H9 (cell line): ENCODE measurements at regions not wholly inside any gene's neighbourhood (a gene's known extent, or its start where the extent isn't known, plus 50 kb on each side); places are given as distances from the start of the nearest gene placed in this dataset.

Experiments
- DNase-seq: peaks from one replicate; pipeline ENCODE4 v3.0.0-alpha.2; 2017
- H2AFZ ChIP-seq: one replicate; pipeline ENCODE4 v1.6.1; 2013; ENCODE audit warnings: mild to moderate bottlenecking, low read length, control low read depth, moderate library complexity
- H2AK5ac ChIP-seq: 2 replicates; pipeline ENCODE4 v1.6.1; 2013; ENCODE audit warnings: low read length, control low read depth, mixed read lengths; ENCODE audit not compliant: insufficient read length
- H2BK120ac ChIP-seq: one replicate; pipeline ENCODE4 v1.6.1; 2013; ENCODE audit warnings: low read depth, mild to moderate bottlenecking, low read length, control low read depth, inconsistent platforms; ENCODE audit not compliant: poor library complexity, severe bottlenecking
- H2BK12ac ChIP-seq: 2 replicates; pipeline ENCODE4 v1.6.1; 2013; ENCODE audit warnings: low read length, control low read depth, mixed read lengths, low read depth; ENCODE audit not compliant: insufficient read length
- H2BK15ac ChIP-seq: 2 replicates; pipeline ENCODE4 v1.6.1; 2013; ENCODE audit warnings: low read depth, low read length, control low read depth
- H2BK20ac ChIP-seq: one replicate; pipeline ENCODE4 v1.6.1; 2013; ENCODE audit warnings: low read depth, mild to moderate bottlenecking, low read length, control low read depth, inconsistent platforms; ENCODE audit not compliant: poor library complexity, severe bottlenecking
- H2BK5ac ChIP-seq: 2 replicates; pipeline ENCODE4 v1.6.1; 2013; ENCODE audit warnings: low read length, control low read depth, mixed read lengths; ENCODE audit not compliant: insufficient read length
- H3K14ac ChIP-seq: 2 replicates; pipeline ENCODE4 v1.6.1; 2013; ENCODE audit warnings: low read length, control low read depth; ENCODE audit not compliant: insufficient read depth
- H3K18ac ChIP-seq: 2 replicates; pipeline ENCODE4 v1.6.1; 2013; ENCODE audit warnings: low read depth, mild to moderate bottlenecking, mixed read lengths, low read length, control low read depth; ENCODE audit not compliant: insufficient read length
- H3K23ac ChIP-seq: 2 replicates; pipeline ENCODE4 v1.6.1; 2013; ENCODE audit warnings: low read length, control low read depth, mixed read lengths, low read depth; ENCODE audit not compliant: insufficient read length
- H3K23me2 ChIP-seq: 2 replicates; pipeline ENCODE4 v1.6.1; 2013; ENCODE audit warnings: low read depth, mild to moderate bottlenecking, mixed read lengths, low read length, control low read depth; ENCODE audit not compliant: insufficient read length, poor library complexity, severe bottlenecking
- H3K27ac ChIP-seq: 2 replicates; pipeline ENCODE4 v1.5.1; 2013; ENCODE audit warnings: low read length, control low read depth, mixed read lengths, low read depth; ENCODE audit not compliant: insufficient read length
- H3K27me3 ChIP-seq: 2 replicates; pipeline ENCODE4 v1.6.1; 2013; ENCODE audit warnings: low read length, control low read depth, inconsistent platforms; ENCODE audit not compliant: insufficient read depth
- H3K4ac ChIP-seq: 2 replicates; pipeline ENCODE4 v1.6.1; 2013; ENCODE audit warnings: low read depth, mild to moderate bottlenecking, control low read depth, inconsistent platforms, low read length, moderate library complexity
- H3K4me1 ChIP-seq: 2 replicates; pipeline ENCODE4 v1.6.1; 2013; ENCODE audit warnings: low read length, control low read depth, inconsistent platforms; ENCODE audit not compliant: insufficient read depth
- H3K4me2 ChIP-seq: 2 replicates; pipeline ENCODE4 v1.6.1; 2013; ENCODE audit warnings: low read length, control low read depth, mixed read lengths; ENCODE audit not compliant: insufficient read length, insufficient read depth
- H3K56ac ChIP-seq: 2 replicates; pipeline ENCODE4 v1.6.1; 2013; ENCODE audit warnings: low read depth, mild to moderate bottlenecking, mixed read lengths, low read length, control low read depth; ENCODE audit not compliant: insufficient read length
- H3K79me1 ChIP-seq: 2 replicates; pipeline ENCODE4 v1.6.1; 2013; ENCODE audit warnings: low read depth, mild to moderate bottlenecking, moderate library complexity, low read length, control low read depth, inconsistent platforms; ENCODE audit not compliant: insufficient read depth, poor library complexity, severe bottlenecking
- H3K79me2 ChIP-seq: 2 replicates; pipeline ENCODE4 v1.6.1; 2013; ENCODE audit warnings: low read length, control low read depth, inconsistent platforms; ENCODE audit not compliant: insufficient read depth
- H3K9ac ChIP-seq: 2 replicates; pipeline ENCODE4 v1.6.1; 2013; ENCODE audit warnings: low read length, control low read depth, mixed read lengths; ENCODE audit not compliant: insufficient read length; ENCODE audit errors: extremely low read depth
- H3K9me3 ChIP-seq: one replicate; pipeline ENCODE4 v1.6.1; 2013; ENCODE audit warnings: low read depth, low read length, inconsistent platforms; ENCODE audit not compliant: control insufficient read depth
- H3T11ph ChIP-seq: one replicate; pipeline ENCODE4 v1.6.1; 2013; ENCODE audit warnings: mild to moderate bottlenecking, low read length, control low read depth, inconsistent platforms
- H4K20me1 ChIP-seq: one replicate; pipeline ENCODE4 v1.6.1; 2013; ENCODE audit not compliant: control insufficient read depth, insufficient read length, insufficient read depth
- H4K5ac ChIP-seq: 2 replicates; pipeline ENCODE4 v1.6.1; 2013; ENCODE audit warnings: low read depth, mild to moderate bottlenecking, mixed read lengths, low read length, control low read depth; ENCODE audit not compliant: insufficient read length
- H4K8ac ChIP-seq: replicated peaks from 2 replicates; pipeline ENCODE4 v1.6.1; 2013; ENCODE audit warnings: low read length, control low read depth, mixed read lengths, low read depth; ENCODE audit not compliant: insufficient read length
- H4K91ac ChIP-seq: 2 replicates; pipeline ENCODE4 v1.6.1; 2013; ENCODE audit warnings: low read depth, mild to moderate bottlenecking, moderate library complexity, mixed read lengths, low read length, control low read depth; ENCODE audit not compliant: insufficient read length
- H3K27ac Mint-ChIP-seq, 3 experiments: 2 replicates in 2 of 3; 3 replicates in 1 of 3; pipeline ENCODE4 v1.8.0; 2020 to 2021; ENCODE audit warnings: mixed read lengths in 3 of 3, mild to moderate bottlenecking in 1 of 3, moderate library complexity in 1 of 3
- H3K27me3 Mint-ChIP-seq: 2 replicates; pipeline ENCODE4 v1.8.0; 2021; ENCODE audit warnings: low read depth, mild to moderate bottlenecking, moderate library complexity, mixed read lengths
- H3K36me3 Mint-ChIP-seq, 3 experiments: 2 replicates in 2 of 3; 3 replicates in 1 of 3; pipeline ENCODE4 v1.8.0; 2020 to 2021; ENCODE audit warnings: low read depth in 3 of 3, mixed read lengths in 3 of 3; ENCODE audit not compliant: insufficient read depth in 1 of 3
- H3K4me1 Mint-ChIP-seq, 2 experiments: 2 replicates each; pipeline ENCODE4 v1.8.0; 2020; ENCODE audit warnings: mixed read lengths in 2 of 2
- H3K4me3 Mint-ChIP-seq, 2 experiments: 2 replicates in 1 of 2; 3 replicates in 1 of 2; pipeline ENCODE4 v1.8.0; 2020 to 2021; ENCODE audit warnings: mild to moderate bottlenecking in 2 of 2, mixed read lengths in 2 of 2, moderate library complexity in 1 of 2
- H3K9me3 Mint-ChIP-seq, 2 experiments: 2 replicates in 1 of 2; 3 replicates in 1 of 2; pipeline ENCODE4 v1.8.0; 2020; ENCODE audit warnings: mild to moderate bottlenecking in 2 of 2, mixed read lengths in 2 of 2, moderate library complexity in 1 of 2
- WGBS: extraction: QIAGEN DNeasy Blood & Tissue Kit; methylation state at CpG from one replicate; pipeline ENCODE4 v1.1.7; 2013; ENCODE audit warnings: missing lambda C conversion rate, low lambda C conversion rate, mixed read lengths; ENCODE audit not compliant: insufficient read length; ENCODE audit errors: extremely low coverage; 5-methylcytosine and 5-hydroxymethylcytosine counted together
- TF ChIP-seq, protein P1 (sequence below): fragments of 200-600 bp; sonication (generic); conservative IDR thresholded peaks from 3 replicates; pipeline ENCODE4 v1.8.0; 2021; ENCODE audit warnings: antibody characterized with exemption, mild to moderate bottlenecking

DNA sequence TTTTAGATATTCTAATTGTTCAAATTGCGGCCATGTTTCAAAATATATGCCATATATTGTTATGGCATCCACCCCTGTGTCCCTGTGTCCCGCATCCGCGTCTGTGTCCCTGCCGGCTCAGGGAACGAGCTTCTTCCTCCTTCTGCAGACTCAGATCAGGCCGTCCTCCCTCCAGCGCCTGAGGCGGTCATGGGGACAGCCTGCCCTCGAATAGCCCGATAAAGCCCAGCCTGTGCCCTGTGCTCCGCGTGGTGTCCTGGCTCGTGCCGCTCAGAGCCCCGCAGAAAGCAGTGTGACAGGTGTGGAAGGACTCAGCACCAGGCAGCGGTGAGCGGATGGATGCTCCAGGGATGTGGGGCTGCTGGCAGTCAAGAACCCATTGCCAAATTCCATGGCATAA, 663.4 kb upstream of the DEFB115 start:
- Histone ChIP-seq H2BK15ac (no peak overlapping the region), H3K27me3 (no peaks in the 10 kb centered on the region), H4K20me1 (no peaks in the 10 kb centered on the region), H3K79me2 (no peaks in the 10 kb centered on the region), H3K4me2 (no peak overlapping the region), H3K4me1 (no peaks in the 10 kb centered on the region), H4K8ac (no peak overlapping the region), H3K4ac (no peak overlapping the region), H2BK120ac (no peak overlapping the region), H4K91ac (no peak overlapping the region), H3K79me1 (no peaks in the 10 kb centered on the region), H3K56ac (no peak overlapping the region), H3K9me3 (peaks cover 53% of the 10 kb centered on the region), H3K23me2 (no peaks in the 10 kb centered on the region), H3K23ac (no peak overlapping the region), H3T11ph (no peak overlapping the region), H2BK5ac (no peak overlapping the region), H3K18ac (no peak overlapping the region), H2AFZ (no peak overlapping the region), H3K9ac (no peak overlapping the region), H3K27ac (no peak overlapping the region), H4K5ac (no peak overlapping the region), H2BK20ac (no peak overlapping the region), H3K14ac (no peak overlapping the region), H2AK5ac (no peak overlapping the region), H2BK12ac (no peak overlapping the region)
- peaks cover 47 to 52% of the 10 kb centered on the region in 2 experiments for H3K9me3 Mint-ChIP-seq
- H3K4me3 Mint-ChIP-seq, result no peak overlapping the region
- peaks cover 0 to 16% (median 9%) of the 10 kb centered on the region in 3 experiments; a peak in 4 of 7 replicates for H3K36me3 Mint-ChIP-seq
- TF ChIP-seq, protein P1, sequence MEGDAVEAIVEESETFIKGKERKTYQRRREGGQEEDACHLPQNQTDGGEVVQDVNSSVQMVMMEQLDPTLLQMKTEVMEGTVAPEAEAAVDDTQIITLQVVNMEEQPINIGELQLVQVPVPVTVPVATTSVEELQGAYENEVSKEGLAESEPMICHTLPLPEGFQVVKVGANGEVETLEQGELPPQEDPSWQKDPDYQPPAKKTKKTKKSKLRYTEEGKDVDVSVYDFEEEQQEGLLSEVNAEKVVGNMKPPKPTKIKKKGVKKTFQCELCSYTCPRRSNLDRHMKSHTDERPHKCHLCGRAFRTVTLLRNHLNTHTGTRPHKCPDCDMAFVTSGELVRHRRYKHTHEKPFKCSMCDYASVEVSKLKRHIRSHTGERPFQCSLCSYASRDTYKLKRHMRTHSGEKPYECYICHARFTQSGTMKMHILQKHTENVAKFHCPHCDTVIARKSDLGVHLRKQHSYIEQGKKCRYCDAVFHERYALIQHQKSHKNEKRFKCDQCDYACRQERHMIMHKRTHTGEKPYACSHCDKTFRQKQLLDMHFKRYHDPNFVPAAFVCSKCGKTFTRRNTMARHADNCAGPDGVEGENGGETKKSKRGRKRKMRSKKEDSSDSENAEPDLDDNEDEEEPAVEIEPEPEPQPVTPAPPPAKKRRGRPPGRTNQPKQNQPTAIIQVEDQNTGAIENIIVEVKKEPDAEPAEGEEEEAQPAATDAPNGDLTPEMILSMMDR, result no peak
- H3K4me1 Mint-ChIP-seq, result no peaks in the 10 kb centered on the region
- no peak for DNase-seq
- no CpG with 5 or more reads among the region's 18 CpGs for WGBS
- H3K27ac Mint-ChIP-seq, result no peak overlapping the region
- H3K27me3 Mint-ChIP-seq, result peaks cover 2% of the 10 kb centered on the region; the same call in 1 of the 2 replicates
